Lower leg skin (tissue), 3 donors: ENCODE measurements at regions not wholly inside any gene's neighbourhood (a gene's known extent, or its start where the extent isn't known, plus 50 kb on each side); places are given as distances from the start of the nearest gene placed in this dataset.

Experiments used
- POLR2A ChIP-seq, 2 donors: fragments of 450-650 bp; IDR thresholded peaks; one replicate each; pipeline ENCODE4 v1.6.1; 2016 to 2017; ENCODE audit warnings: antibody characterized with exemption in 2 of 2, mild to moderate bottlenecking in 1 of 2, moderate library complexity in 1 of 2
- TF ChIP-seq, protein P1 (sequence below), 3 donors: fragments of 450-650 bp; IDR thresholded peaks; one replicate each; pipeline ENCODE4 v1.5.1; 2016; ENCODE audit warnings: antibody characterized with exemption in 3 of 3, mild to moderate bottlenecking in 3 of 3, moderate library complexity in 2 of 3

DNA sequence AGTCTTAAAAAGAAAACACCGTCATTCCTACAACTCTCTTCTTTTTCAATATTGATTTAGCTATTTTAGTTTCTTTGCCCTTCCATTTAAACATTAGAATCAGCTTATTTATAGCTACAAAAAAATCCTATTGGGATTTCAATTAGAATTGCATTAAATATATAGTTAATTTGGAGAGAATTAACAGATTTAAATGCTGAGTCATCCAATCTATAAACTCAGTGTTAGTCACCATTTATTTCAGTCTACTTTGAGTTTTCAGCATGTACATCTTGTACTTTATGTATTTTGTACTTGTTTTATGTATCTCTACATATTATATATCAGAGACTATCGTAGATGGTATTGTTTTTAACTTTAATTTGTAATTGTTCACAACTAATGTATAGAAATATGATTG, 460.0 kb downstream of the KCNH5 start:
- TF ChIP-seq, protein P1, sequence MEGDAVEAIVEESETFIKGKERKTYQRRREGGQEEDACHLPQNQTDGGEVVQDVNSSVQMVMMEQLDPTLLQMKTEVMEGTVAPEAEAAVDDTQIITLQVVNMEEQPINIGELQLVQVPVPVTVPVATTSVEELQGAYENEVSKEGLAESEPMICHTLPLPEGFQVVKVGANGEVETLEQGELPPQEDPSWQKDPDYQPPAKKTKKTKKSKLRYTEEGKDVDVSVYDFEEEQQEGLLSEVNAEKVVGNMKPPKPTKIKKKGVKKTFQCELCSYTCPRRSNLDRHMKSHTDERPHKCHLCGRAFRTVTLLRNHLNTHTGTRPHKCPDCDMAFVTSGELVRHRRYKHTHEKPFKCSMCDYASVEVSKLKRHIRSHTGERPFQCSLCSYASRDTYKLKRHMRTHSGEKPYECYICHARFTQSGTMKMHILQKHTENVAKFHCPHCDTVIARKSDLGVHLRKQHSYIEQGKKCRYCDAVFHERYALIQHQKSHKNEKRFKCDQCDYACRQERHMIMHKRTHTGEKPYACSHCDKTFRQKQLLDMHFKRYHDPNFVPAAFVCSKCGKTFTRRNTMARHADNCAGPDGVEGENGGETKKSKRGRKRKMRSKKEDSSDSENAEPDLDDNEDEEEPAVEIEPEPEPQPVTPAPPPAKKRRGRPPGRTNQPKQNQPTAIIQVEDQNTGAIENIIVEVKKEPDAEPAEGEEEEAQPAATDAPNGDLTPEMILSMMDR (IDR thresholded peaks at IDR 0.05): no peak
- no peak for TF ChIP-seq POLR2A (IDR thresholded peaks at IDR 0.05)
